ENCODE measurements at regions not wholly inside any gene's neighbourhood (a gene's known extent, or its start where the extent isn't known, plus 50 kb on each side); places are given as distances from the start of the nearest gene placed in this dataset.

GRCh38 chr7:52909131-52909530, 126.3 kb upstream of the POM121L12 start:
- no peak for TF ChIP-seq Cebpa-rat (IDR thresholded peaks at IDR 0.05)
- H3K4me1 ChIP-seq = no peaks in the 10 kb centered on the region

DNA sequence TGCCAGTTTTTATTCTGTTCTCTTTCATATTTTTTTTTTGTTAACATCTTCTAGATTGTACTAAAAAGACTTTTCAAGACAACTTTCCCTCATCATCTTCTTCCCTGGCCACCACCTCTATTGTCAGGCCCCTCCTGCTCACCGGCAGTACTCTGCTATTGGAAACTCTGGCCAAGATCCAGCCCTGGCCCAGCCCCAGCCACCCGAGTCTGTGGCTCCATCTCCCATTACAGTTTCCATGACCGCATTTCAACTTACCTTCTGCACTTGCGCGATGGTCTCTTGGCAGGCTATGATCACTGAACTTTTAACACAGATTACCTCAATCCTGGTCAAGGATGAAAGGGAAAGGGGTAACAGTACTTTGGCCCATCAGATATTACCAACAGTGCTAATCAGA, 137.7 kb upstream of the POM121L12 start:
- H3K4me3 ChIP-seq = no peak overlapping the region
- H3K27ac ChIP-seq = no peak overlapping the region
- no peaks in the 10 kb centered on the region for H3K9me3 ChIP-seq
- no peaks in the 10 kb centered on the region for H3K36me3 ChIP-seq
- H3K27me3 ChIP-seq = no peaks in the 10 kb centered on the region
- TF ChIP-seq Cebpa-rat (IDR thresholded peaks at IDR 0.05) = no peak
- H4K20me1 ChIP-seq = no peaks in the 10 kb centered on the region
- H3K4me2 ChIP-seq = no peak overlapping the region
- H3K9ac ChIP-seq = no peak overlapping the region
- no peaks in the 10 kb centered on the region for H3K4me1 ChIP-seq

More at GRCh38 chr7:52909131-52909530, 126.3 kb upstream of the POM121L12 start:
- Histone ChIP-seq H3K4me3 (no peak overlapping the region), H3K27me3 (no peaks in the 10 kb centered on the region), H3K36me3 (no peaks in the 10 kb centered on the region), H3K9me3 (peaks cover 16% of the 10 kb centered on the region), H3K9ac (no peak overlapping the region), H4K20me1 (no peaks in the 10 kb centered on the region), H3K27ac (no peak overlapping the region), H3K4me2 (no peak overlapping the region)

DNA sequence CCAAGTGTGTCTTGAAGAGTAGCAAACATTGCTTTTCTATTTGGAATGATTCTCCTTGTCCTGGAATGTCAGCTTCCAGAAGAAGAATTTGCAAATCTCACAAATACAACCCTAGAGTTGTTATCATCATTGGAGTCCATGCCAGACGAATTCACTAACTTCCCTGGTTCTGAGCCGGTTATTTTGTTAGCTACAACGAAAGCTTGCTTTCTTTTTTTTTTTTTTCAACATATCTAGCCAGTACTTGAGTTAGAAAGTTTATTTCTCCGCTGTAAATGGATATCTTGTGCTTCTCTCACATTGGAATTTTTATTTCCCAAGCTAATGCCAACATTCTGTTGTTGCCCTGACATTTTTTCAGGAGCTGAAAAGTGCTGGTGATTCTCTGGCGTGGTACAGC, 138.1 kb upstream of the POM121L12 start:
- Histone ChIP-seq H3K36me3 (no peaks in the 10 kb centered on the region), H3K9me3 (no peaks in the 10 kb centered on the region), H4K20me1 (no peaks in the 10 kb centered on the region), H3K27me3 (no peaks in the 10 kb centered on the region), H3K4me2 (no peak overlapping the region), H3K9ac (no peak overlapping the region), H3K4me3 (no peak overlapping the region), H3K4me1 (no peaks in the 10 kb centered on the region), H3K27ac (no peak overlapping the region)
- no peak for TF ChIP-seq Cebpa-rat (IDR thresholded peaks at IDR 0.05)

DNA sequence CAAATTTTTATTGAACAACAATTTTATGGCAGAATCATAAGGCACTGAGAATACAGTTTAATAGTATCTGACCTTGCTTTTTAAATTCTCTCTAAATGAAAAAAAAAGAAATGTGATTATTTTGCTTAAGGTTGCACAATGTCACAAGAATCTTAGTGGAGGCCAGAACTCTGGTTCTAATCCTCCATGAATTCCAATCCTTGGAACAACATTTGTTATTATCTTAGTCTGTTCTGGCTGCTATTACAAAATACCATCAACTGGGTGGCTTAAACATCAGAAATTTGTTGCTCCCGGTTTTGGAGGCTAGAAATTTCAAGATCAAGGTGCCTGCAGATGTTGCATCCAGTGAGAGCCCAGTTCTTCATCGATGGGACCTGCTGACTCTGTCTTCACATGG, 158.2 kb upstream of the POM121L12 start:
- Histone ChIP-seq H3K27me3 (no peaks in the 10 kb centered on the region), H3K4me1 (peaks cover 5% of the 10 kb centered on the region), H3K4me3 (no peak overlapping the region), H3K36me3 (no peaks in the 10 kb centered on the region), H4K20me1 (no peaks in the 10 kb centered on the region), H3K9ac (no peak overlapping the region), H3K27ac (no peak overlapping the region), H3K9me3 (no peaks in the 10 kb centered on the region), H3K4me2 (no peak overlapping the region)
- no peak for TF ChIP-seq Cebpa-rat (IDR thresholded peaks at IDR 0.05)

GRCh38 chr7:52876402-52876801, 159.0 kb upstream of the POM121L12 start:
- Histone ChIP-seq H3K27me3 (no peaks in the 10 kb centered on the region), H3K4me3 (no peak overlapping the region)
- no peak for TF ChIP-seq Cebpa-rat (IDR thresholded peaks at IDR 0.05)

GRCh38 chr7:52863652-52864051, 171.8 kb upstream of the POM121L12 start:
- Histone ChIP-seq H3K9ac (no peak overlapping the region), H3K4me3 (no peak overlapping the region), H3K4me1 (no peaks in the 10 kb centered on the region), H3K27ac (no peak overlapping the region), H3K9me3 (peaks cover 5% of the 10 kb centered on the region; the same call in 1 of the 2 replicates), H3K4me2 (no peak overlapping the region), H3K27me3 (no peaks in the 10 kb centered on the region), H4K20me1 (no peaks in the 10 kb centered on the region), H3K36me3 (no peaks in the 10 kb centered on the region)
- TF ChIP-seq Cebpa-rat (IDR thresholded peaks at IDR 0.05) = no peak

More at GRCh38 chr7:52876402-52876801, 159.0 kb upstream of the POM121L12 start:
- Histone ChIP-seq H3K36me3 (no peaks in the 10 kb centered on the region), H3K4me1 (peaks cover 5% of the 10 kb centered on the region), H3K27ac (no peak overlapping the region), H3K9ac (no peak overlapping the region), H3K4me2 (no peak overlapping the region), H4K20me1 (no peaks in the 10 kb centered on the region), H3K9me3 (no peaks in the 10 kb centered on the region)

DNA sequence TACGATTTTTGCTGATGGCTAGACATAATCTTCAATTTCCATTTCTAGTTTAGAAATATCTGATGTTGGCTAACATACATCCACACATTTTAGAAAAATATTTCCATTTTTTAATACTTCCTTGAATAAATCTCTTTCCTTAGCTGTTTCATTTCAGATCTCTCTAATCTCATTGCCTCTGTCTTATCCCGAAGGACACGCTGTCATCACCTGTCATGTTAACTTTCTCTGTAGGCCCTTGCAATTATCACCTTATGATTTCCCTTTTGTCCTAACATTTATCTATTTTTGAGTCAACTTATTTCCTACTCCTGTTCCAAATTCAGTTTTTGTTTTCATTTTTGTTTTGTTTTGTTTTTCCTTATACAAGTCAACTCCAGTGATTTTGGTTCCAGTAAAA, 173.1 kb upstream of the POM121L12 start:
- no peak overlapping the region for H3K4me2 ChIP-seq
- no peak for TF ChIP-seq Cebpa-rat (IDR thresholded peaks at IDR 0.05)

GRCh38 chr7:52857367-52857766, 178.1 kb upstream of the POM121L12 start:
- Histone ChIP-seq H3K4me1 (no peaks in the 10 kb centered on the region), H3K4me3 (no peak overlapping the region), H3K36me3 (no peaks in the 10 kb centered on the region), H3K27ac (no peak overlapping the region), H3K9me3 (no peaks in the 10 kb centered on the region), H3K9ac (no peak overlapping the region), H3K27me3 (no peaks in the 10 kb centered on the region), H3K4me2 (no peak overlapping the region), H4K20me1 (no peaks in the 10 kb centered on the region)
- no peak for TF ChIP-seq Cebpa-rat (IDR thresholded peaks at IDR 0.05)

More for the DNA sequence above, 173.1 kb upstream of the POM121L12 start:
- H3K27me3 ChIP-seq = no peaks in the 10 kb centered on the region
- no peaks in the 10 kb centered on the region for H3K4me1 ChIP-seq
- no peak overlapping the region for H3K4me3 ChIP-seq
- H3K36me3 ChIP-seq = no peaks in the 10 kb centered on the region
- H3K9ac ChIP-seq = no peak overlapping the region
- no peak overlapping the region for H3K27ac ChIP-seq
- peaks cover 5% of the 10 kb centered on the region; the same call in 1 of the 2 replicates for H3K9me3 ChIP-seq
- H4K20me1 ChIP-seq = no peaks in the 10 kb centered on the region

GRCh38 chr7:52854681-52855080, 180.8 kb upstream of the POM121L12 start:
- Histone ChIP-seq H3K27ac (no peak overlapping the region), H3K9ac (no peak overlapping the region)

DNA sequence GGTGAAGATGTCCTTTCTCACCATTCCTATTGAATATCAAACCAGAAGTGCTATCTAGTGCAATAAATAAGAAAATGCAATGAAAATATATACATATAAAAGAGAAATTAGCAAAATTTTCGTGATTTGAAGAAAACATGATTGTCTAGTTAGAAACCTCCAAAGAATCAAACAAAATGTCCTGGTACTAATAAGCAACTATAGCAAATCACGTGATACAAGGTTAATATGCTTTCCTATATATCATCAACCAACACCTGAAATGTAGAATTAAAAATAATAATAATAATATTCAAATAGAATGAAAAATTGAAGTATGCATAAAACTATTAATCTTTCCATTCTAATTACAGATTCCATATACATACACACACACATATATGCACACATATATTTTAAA, 183.9 kb upstream of the POM121L12 start:
- no peak for TF ChIP-seq Cebpa-rat (IDR thresholded peaks at IDR 0.05)
- no peak overlapping the region for H3K27ac ChIP-seq
- H3K4me2 ChIP-seq = no peak overlapping the region

More at GRCh38 chr7:52854681-52855080, 180.8 kb upstream of the POM121L12 start:
- Histone ChIP-seq H3K36me3 (no peaks in the 10 kb centered on the region), H3K4me1 (no peaks in the 10 kb centered on the region), H3K4me3 (no peak overlapping the region), H3K4me2 (no peak overlapping the region), H3K27me3 (no peaks in the 10 kb centered on the region), H3K9me3 (no peaks in the 10 kb centered on the region), H4K20me1 (no peaks in the 10 kb centered on the region)
- no peak for TF ChIP-seq Cebpa-rat (IDR thresholded peaks at IDR 0.05)

DNA sequence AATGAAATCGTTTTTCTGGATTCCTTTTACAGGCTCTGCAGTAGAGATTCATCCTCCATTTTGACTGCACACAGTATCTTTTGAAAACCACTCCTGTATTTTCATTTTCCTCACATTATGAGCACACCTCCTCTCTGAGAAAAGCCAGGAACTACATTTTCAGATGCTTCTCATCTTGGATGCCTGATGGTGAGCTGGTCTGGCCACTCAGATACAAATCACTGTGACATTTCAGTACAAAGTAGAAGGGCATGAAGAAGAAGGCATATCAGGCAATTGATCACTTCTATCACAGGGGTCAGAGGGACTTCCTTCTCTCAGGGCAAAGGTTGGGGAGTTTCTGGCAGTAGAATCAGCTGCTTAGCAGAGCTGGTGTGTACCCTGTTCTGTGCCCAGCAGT, 192.0 kb upstream of the POM121L12 start:
- TF ChIP-seq Cebpa-rat (IDR thresholded peaks at IDR 0.05) = no peak
- H3K27me3 ChIP-seq = no peaks in the 10 kb centered on the region
- no peak overlapping the region for H3K4me2 ChIP-seq
- H3K9ac ChIP-seq = no peak overlapping the region
- H3K9me3 ChIP-seq = no peaks in the 10 kb centered on the region
- H3K4me1 ChIP-seq = no peaks in the 10 kb centered on the region
- H4K20me1 ChIP-seq = no peaks in the 10 kb centered on the region
- no peaks in the 10 kb centered on the region for H3K36me3 ChIP-seq
- H3K4me3 ChIP-seq = no peak overlapping the region
- H3K27ac ChIP-seq = no peak overlapping the region

More for the DNA sequence above, 183.9 kb upstream of the POM121L12 start:
- Histone ChIP-seq H3K27me3 (no peaks in the 10 kb centered on the region), H3K9me3 (no peaks in the 10 kb centered on the region), H4K20me1 (no peaks in the 10 kb centered on the region), H3K9ac (no peak overlapping the region), H3K4me1 (no peaks in the 10 kb centered on the region), H3K4me3 (no peak overlapping the region), H3K36me3 (no peaks in the 10 kb centered on the region)
